ENCODE measurements at regions not wholly inside any gene's neighbourhood (a gene's known extent, or its start where the extent isn't known, plus 50 kb on each side); places are given as distances from the start of the nearest gene placed in this dataset.

- no peak for DNase-seq (ENCODE audit: low read depth)
- no peak overlapping the region for H3K4me3 ChIP-seq (ENCODE audit: low read depth, low read length)
- TF ChIP-seq, protein P1, sequence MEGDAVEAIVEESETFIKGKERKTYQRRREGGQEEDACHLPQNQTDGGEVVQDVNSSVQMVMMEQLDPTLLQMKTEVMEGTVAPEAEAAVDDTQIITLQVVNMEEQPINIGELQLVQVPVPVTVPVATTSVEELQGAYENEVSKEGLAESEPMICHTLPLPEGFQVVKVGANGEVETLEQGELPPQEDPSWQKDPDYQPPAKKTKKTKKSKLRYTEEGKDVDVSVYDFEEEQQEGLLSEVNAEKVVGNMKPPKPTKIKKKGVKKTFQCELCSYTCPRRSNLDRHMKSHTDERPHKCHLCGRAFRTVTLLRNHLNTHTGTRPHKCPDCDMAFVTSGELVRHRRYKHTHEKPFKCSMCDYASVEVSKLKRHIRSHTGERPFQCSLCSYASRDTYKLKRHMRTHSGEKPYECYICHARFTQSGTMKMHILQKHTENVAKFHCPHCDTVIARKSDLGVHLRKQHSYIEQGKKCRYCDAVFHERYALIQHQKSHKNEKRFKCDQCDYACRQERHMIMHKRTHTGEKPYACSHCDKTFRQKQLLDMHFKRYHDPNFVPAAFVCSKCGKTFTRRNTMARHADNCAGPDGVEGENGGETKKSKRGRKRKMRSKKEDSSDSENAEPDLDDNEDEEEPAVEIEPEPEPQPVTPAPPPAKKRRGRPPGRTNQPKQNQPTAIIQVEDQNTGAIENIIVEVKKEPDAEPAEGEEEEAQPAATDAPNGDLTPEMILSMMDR (IDR thresholded peaks at IDR 0.05; ENCODE audit: insufficient read depth, low read length) = no peak
These were observed 119.1 kb upstream of the ITGA1 start for GRCh38 chr5:52668544-52669185.

GRCh38 chr5:52672459-52672858 lies 115.3 kb upstream of the ITGA1 start:
- no peak overlapping the region for H3K4me3 ChIP-seq (ENCODE audit: low read depth, low read length)
- TF ChIP-seq, protein P1 (IDR thresholded peaks at IDR 0.05; ENCODE audit: insufficient read depth, low read length) = no peak
- no peak for DNase-seq (ENCODE audit: low read depth)

DNA sequence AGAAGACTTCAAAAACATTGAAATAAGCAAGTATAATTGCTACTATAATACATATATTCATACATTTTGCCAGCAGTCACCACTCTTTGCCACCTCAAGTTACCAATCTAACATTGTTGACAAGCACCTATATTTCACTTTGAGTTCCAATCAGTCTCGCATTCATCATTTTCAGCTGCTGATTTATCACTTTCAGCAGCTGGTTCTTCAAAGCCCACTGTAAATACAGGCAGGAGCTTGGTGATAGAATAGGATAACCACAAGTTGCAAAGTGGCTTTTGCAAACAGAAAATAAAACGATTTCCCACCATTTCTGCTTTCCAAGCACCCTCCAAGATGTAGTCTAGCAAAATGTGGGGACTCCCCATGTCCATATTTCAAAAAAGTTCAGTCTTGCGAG lies 114.2 kb upstream of the ITGA1 start:
- no peak overlapping the region for H3K4me3 ChIP-seq (ENCODE audit: low read depth, low read length)
- DNase-seq (ENCODE audit: low read depth) = no peak
- TF ChIP-seq, protein P1 (IDR thresholded peaks at IDR 0.05; ENCODE audit: insufficient read depth, low read length) = no peak

- peak; percentile 36 for DNase-seq (ENCODE audit: low read depth)
- no peak overlapping the region for H3K4me3 ChIP-seq (ENCODE audit: low read depth, low read length)
- TF ChIP-seq, protein P1 (IDR thresholded peaks at IDR 0.05; ENCODE audit: insufficient read depth, low read length) = no peak
These were observed 112.7 kb upstream of the ITGA1 start for GRCh38 chr5:52674815-52675545.

- DNase-seq (ENCODE audit: low read depth) = no peak
These were observed 105.2 kb upstream of the ITGA1 start for GRCh38 chr5:52682492-52682891.

DNA sequence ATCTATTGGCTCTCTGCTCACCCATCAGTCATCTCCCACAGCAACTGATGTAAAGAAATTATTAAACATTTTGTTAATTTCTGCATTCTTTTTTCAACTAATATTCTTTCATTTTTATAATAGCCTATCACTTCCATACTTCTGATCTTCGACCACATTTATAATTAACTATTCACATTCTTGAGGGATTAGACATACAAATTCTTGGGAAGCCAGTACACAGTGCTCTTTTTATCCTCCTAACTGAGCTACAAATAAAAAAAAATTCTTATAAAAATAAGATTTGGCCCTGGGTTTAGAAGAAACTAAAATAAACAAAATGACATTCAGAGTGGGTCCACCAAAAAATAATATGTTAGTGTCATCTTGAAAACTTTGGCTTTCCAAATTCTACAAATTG lies 103.7 kb upstream of the ITGA1 start:
- TF ChIP-seq, protein P1 (IDR thresholded peaks at IDR 0.05; ENCODE audit: insufficient read depth, low read length) = no peak
- DNase-seq (ENCODE audit: low read depth) = no peak
- no peak overlapping the region for H3K4me3 ChIP-seq (ENCODE audit: low read depth, low read length)

More at GRCh38 chr5:52682492-52682891, 105.2 kb upstream of the ITGA1 start:
- no peak overlapping the region for H3K4me3 ChIP-seq (ENCODE audit: low read depth, low read length)
- TF ChIP-seq, protein P1 (IDR thresholded peaks at IDR 0.05; ENCODE audit: insufficient read depth, low read length) = no peak

Measured in fibroblast of the aortic adventitia (primary cell).